ENCODE measurements at regions not wholly inside any gene's neighbourhood (a gene's known extent, or its start where the extent isn't known, plus 50 kb on each side); places are given as distances from the start of the nearest gene placed in this dataset.

DNA sequence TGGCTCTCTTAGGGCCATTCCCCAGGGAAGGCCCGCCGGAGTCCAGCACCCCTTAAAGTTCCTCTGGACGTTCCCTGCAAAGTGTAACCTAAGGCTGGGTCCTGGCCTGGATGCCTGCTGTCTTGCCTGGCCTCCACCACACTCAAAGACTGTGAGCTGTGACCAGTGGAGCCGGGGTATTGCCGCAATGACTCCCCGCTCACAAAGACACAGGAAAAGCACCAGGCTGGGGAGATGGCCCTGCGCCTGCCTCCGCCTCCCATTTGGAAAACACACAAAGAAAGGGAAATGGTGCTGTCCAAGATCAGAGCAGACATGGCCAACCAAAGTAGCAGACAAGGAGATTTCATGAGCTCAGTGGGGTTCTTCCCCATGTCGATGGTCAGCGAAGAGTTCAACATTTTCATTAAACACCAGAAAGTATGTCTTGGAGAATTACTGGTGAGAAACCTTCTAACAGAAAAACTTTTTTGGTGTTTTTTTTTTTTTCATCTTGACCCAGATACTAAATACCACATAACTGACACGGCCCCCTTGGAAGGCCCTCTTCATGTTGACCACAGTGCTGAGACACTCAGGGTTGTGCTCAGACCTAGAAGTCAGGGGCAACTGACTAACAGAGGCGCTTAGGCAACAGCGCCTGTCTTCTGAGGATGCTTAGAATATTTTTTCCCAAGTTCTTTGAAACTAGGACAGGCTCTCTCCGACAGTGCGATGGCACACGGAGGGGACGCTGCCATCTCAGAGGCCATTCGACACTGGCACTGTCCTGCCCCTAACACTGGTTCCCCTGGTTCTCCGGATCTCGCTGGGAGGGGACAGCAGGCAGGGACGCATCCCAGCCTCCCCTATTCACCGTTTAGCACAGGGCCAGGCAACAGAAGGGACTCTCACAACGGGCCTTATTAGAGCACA is 226.4 kb upstream of the ID2 start:
- H3K4me2 ChIP-seq (ENCODE audit: insufficient read depth, insufficient read length, low read length), result no peak overlapping the region
- H3K23me2 ChIP-seq (ENCODE audit: insufficient read length, low read depth, low read length, poor library complexity, severe bottlenecking), result no peaks in the 10 kb centered on the region
- Mint-ChIP-seq H3K9me3 (peaks cover 0 to 4% of the 10 kb centered on the region in 2 experiments; a peak in 2 of 5 replicates), H3K36me3 (ENCODE audit: insufficient read depth in 1 of 3, low read depth in 3 of 3) (0 out of 7 replicates have a peak, but pooled peaks cover 0 to 5% (median 0%) of the 10 kb centered on the region in 3 experiments), H3K4me3 (no peak overlapping the region), H3K4me1 (peaks cover 7 to 11% of the 10 kb centered on the region in 2 experiments; a peak in 3 of 4 replicates), H3K27ac (peak overlapping the region in 1 of 3 experiments; percentile 27; a peak in 1 of 7 replicates), H3K27me3 (ENCODE audit: low read depth) (peaks cover 3% of the 10 kb centered on the region; the same call in 1 of the 2 replicates)
- no peak overlapping the region; the same call in 1 of the 2 replicates for H3K14ac ChIP-seq (ENCODE audit: insufficient read depth, low read length)
- TF ChIP-seq, protein P1, sequence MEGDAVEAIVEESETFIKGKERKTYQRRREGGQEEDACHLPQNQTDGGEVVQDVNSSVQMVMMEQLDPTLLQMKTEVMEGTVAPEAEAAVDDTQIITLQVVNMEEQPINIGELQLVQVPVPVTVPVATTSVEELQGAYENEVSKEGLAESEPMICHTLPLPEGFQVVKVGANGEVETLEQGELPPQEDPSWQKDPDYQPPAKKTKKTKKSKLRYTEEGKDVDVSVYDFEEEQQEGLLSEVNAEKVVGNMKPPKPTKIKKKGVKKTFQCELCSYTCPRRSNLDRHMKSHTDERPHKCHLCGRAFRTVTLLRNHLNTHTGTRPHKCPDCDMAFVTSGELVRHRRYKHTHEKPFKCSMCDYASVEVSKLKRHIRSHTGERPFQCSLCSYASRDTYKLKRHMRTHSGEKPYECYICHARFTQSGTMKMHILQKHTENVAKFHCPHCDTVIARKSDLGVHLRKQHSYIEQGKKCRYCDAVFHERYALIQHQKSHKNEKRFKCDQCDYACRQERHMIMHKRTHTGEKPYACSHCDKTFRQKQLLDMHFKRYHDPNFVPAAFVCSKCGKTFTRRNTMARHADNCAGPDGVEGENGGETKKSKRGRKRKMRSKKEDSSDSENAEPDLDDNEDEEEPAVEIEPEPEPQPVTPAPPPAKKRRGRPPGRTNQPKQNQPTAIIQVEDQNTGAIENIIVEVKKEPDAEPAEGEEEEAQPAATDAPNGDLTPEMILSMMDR (conservative IDR thresholded peaks at IDR 0.05), result no peak
- no peak overlapping the region for H2AFZ ChIP-seq (ENCODE audit: low read length)
- H2BK12ac ChIP-seq (ENCODE audit: insufficient read length, low read depth, low read length), result no peak overlapping the region
- no peak overlapping the region for H3T11ph ChIP-seq (ENCODE audit: low read length)
- no peak overlapping the region for H4K91ac ChIP-seq (ENCODE audit: insufficient read length, low read depth, low read length)
- WGBS (ENCODE audit: extremely low coverage, insufficient read length, low lambda C conversion rate), result no CpG with 5 or more reads among the region's 23 CpGs
- H3K56ac ChIP-seq (ENCODE audit: insufficient read length, low read depth, low read length), result no peak overlapping the region
- no peak overlapping the region for H2BK5ac ChIP-seq (ENCODE audit: insufficient read length, low read length)
- no peak overlapping the region for H4K5ac ChIP-seq (ENCODE audit: insufficient read length, low read depth, low read length)
- no peaks in the 10 kb centered on the region for H3K79me2 ChIP-seq (ENCODE audit: insufficient read depth, low read length)
- DNase-seq, result no peak
- H3K27me3 ChIP-seq (ENCODE audit: insufficient read depth, low read length), result no peaks in the 10 kb centered on the region
- H3K79me1 ChIP-seq (ENCODE audit: insufficient read depth, low read depth, low read length, poor library complexity, severe bottlenecking), result no peaks in the 10 kb centered on the region
- no peak overlapping the region for H3K23ac ChIP-seq (ENCODE audit: insufficient read length, low read depth, low read length)
- H2BK15ac ChIP-seq (ENCODE audit: low read depth, low read length), result no peak overlapping the region
- no peak overlapping the region for H2AK5ac ChIP-seq (ENCODE audit: insufficient read length, low read length)
- H3K9ac ChIP-seq (ENCODE audit: extremely low read depth, insufficient read length, low read length), result no peak overlapping the region
- no peaks in the 10 kb centered on the region for H3K4me1 ChIP-seq (ENCODE audit: insufficient read depth, low read length)
- H3K4ac ChIP-seq (ENCODE audit: low read depth, low read length), result no peak overlapping the region
- no peaks in the 10 kb centered on the region for H3K9me3 ChIP-seq (ENCODE audit: control insufficient read depth, low read depth, low read length)
- no peaks in the 10 kb centered on the region for H4K20me1 ChIP-seq (ENCODE audit: control insufficient read depth, insufficient read depth, insufficient read length)
- no peak overlapping the region for H4K8ac ChIP-seq (replicated peaks; ENCODE audit: insufficient read length, low read depth, low read length)
- H3K27ac ChIP-seq (ENCODE audit: insufficient read length, low read depth, low read length), result no peak overlapping the region
- no peak overlapping the region for H2BK20ac ChIP-seq (ENCODE audit: low read depth, low read length, poor library complexity, severe bottlenecking)
- H3K18ac ChIP-seq (ENCODE audit: insufficient read length, low read depth, low read length), result no peak overlapping the region
- no peak overlapping the region for H2BK120ac ChIP-seq (ENCODE audit: low read depth, low read length, poor library complexity, severe bottlenecking)

Measured in H9 (cell line).